Ovary (tissue), 3 donors: ENCODE measurements at regions not wholly inside any gene's neighbourhood (a gene's known extent, or its start where the extent isn't known, plus 50 kb on each side); places are given as distances from the start of the nearest gene placed in this dataset.
"Not testable (repeated sequence)": the region's sequence is repeated elsewhere in the genome, so short reads cannot be mapped to it uniquely, and the experiment has no call there.

Source experiments
- EP300 ChIP-seq: sonication (generic); formaldehyde crosslinking; IDR thresholded peaks from one replicate; pipeline ENCODE4 v1.6.1; 2017; ENCODE audit warnings: antibody characterized with exemption
- POLR2A ChIP-seq: fragments of 450-650 bp; IDR thresholded peaks from one replicate; pipeline ENCODE4 v1.6.1; 2017; ENCODE audit warnings: antibody characterized with exemption, mild to moderate bottlenecking, moderate library complexity
- TF ChIP-seq, protein P1 (sequence below), 3 donors: fragments of 450-650 bp in 2 of 3; fragments of 200-600 bp in 1 of 3; IDR thresholded peaks; one replicate each; pipeline versions ENCODE4 v1.5.1 to v1.8.0; 2016 to 2022; ENCODE audit warnings: antibody characterized with exemption in 3 of 3, mild to moderate bottlenecking in 1 of 3
- donor health status: DM: no; HTN: no; CAD: no.

GRCh38 chr2:87204569-87205147 lies 183.0 kb upstream of the PLGLB1 start:
- TF ChIP-seq POLR2A, EP300: not testable (repeated sequence)
- TF ChIP-seq, protein P1, sequence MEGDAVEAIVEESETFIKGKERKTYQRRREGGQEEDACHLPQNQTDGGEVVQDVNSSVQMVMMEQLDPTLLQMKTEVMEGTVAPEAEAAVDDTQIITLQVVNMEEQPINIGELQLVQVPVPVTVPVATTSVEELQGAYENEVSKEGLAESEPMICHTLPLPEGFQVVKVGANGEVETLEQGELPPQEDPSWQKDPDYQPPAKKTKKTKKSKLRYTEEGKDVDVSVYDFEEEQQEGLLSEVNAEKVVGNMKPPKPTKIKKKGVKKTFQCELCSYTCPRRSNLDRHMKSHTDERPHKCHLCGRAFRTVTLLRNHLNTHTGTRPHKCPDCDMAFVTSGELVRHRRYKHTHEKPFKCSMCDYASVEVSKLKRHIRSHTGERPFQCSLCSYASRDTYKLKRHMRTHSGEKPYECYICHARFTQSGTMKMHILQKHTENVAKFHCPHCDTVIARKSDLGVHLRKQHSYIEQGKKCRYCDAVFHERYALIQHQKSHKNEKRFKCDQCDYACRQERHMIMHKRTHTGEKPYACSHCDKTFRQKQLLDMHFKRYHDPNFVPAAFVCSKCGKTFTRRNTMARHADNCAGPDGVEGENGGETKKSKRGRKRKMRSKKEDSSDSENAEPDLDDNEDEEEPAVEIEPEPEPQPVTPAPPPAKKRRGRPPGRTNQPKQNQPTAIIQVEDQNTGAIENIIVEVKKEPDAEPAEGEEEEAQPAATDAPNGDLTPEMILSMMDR (IDR thresholded peaks at IDR 0.05): not testable (repeated sequence)
